Muscle of back (tissue), 3 donors: ENCODE measurements at regions not wholly inside any gene's neighbourhood (a gene's known extent, or its start where the extent isn't known, plus 50 kb on each side); places are given as distances from the start of the nearest gene placed in this dataset.

ENCODE experiments used
- DNase-seq, 3 donors: peaks; one replicate each; pipeline versions ENCODE4 v3.0.0 to v3.0.0-alpha.2; 2013

- DNase-seq: no peak
Observed at GRCh38 chr22:49327411-49328117, 500.1 kb downstream of the BRD1 start.

GRCh38 chr22:49326558-49326957 lies 501.1 kb downstream of the BRD1 start:
- no peak for DNase-seq

GRCh38 chr22:49325531-49326395 lies 501.9 kb downstream of the BRD1 start:
- DNase-seq: no peak

- no peak for DNase-seq
Observed at GRCh38 chr22:49324527-49325491, 502.9 kb downstream of the BRD1 start.

GRCh38 chr22:49323751-49324415 lies 503.8 kb downstream of the BRD1 start:
- DNase-seq: no peak

- no peak for DNase-seq
Observed at GRCh38 chr22:49322861-49323622, 504.6 kb downstream of the BRD1 start.

GRCh38 chr22:49322231-49322630 lies 505.4 kb downstream of the BRD1 start:
- DNase-seq: no peak

- no peak for DNase-seq
Observed at GRCh38 chr22:49321477-49322055, 506.1 kb downstream of the BRD1 start.

- no peak for DNase-seq
Observed at GRCh38 chr22:49320714-49321476, 506.8 kb downstream of the BRD1 start.

- DNase-seq: no peak
Observed at GRCh38 chr22:49317369-49317768, 510.3 kb downstream of the BRD1 start.

- no peak for DNase-seq
Observed at GRCh38 chr22:49312601-49313000, 515.1 kb downstream of the BRD1 start.

- no peak for DNase-seq
Observed at GRCh38 chr22:49310354-49310753, 517.3 kb downstream of the BRD1 start.

GRCh38 chr22:49308300-49308699 lies 519.4 kb downstream of the BRD1 start:
- DNase-seq: no peak

- no peak for DNase-seq
Observed at GRCh38 chr22:49307870-49308269, 519.8 kb downstream of the BRD1 start.

GRCh38 chr22:49307481-49307830 lies 520.2 kb downstream of the BRD1 start:
- DNase-seq: no peak

GRCh38 chr22:49306632-49307480 lies 520.8 kb downstream of the BRD1 start:
- DNase-seq: peak in 1 of 3 donors; percentile 14

- DNase-seq: no peak
Observed at GRCh38 chr22:49305966-49306631, 521.6 kb downstream of the BRD1 start.
